SH-SY5Y (cell line): ENCODE measurements at regions not wholly inside any gene's neighbourhood (a gene's known extent, or its start where the extent isn't known, plus 50 kb on each side); places are given as distances from the start of the nearest gene placed in this dataset.

Experiments used
- GATA2 ChIP-seq: IDR thresholded peaks from 2 replicates; pipeline ENCODE4 v1.6.1; 2011; ENCODE audit warnings: mild to moderate bottlenecking, low read depth, low read length
- GATA3 ChIP-seq: IDR thresholded peaks from 2 replicates; pipeline ENCODE4 v1.6.1; 2011; ENCODE audit warnings: low read depth, mild to moderate bottlenecking, low read length, moderate library complexity

DNA sequence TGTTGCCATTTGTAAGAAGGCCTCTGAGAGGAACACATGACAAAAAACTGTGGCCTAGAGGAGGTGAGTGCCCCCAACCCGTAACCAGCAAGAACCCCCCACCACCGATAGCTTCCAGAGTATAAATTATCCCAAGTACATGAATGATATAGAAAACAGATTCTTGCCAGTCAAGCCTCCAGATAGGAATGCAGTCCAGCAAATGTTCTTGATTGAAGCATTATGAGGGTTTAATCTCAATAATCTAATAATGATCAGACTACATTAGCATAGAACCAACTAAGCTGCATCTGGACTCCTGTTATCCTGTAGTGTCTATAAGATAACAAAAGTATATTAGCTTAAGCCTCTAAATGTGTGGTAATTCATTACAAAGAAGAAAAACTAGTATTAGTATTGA lies 908.9 kb upstream of the ATXN8OS start:
- TF ChIP-seq GATA2 (peak; percentile 68; the same call in 1 of the 2 replicates), GATA3 (peak; percentile 86)

DNA sequence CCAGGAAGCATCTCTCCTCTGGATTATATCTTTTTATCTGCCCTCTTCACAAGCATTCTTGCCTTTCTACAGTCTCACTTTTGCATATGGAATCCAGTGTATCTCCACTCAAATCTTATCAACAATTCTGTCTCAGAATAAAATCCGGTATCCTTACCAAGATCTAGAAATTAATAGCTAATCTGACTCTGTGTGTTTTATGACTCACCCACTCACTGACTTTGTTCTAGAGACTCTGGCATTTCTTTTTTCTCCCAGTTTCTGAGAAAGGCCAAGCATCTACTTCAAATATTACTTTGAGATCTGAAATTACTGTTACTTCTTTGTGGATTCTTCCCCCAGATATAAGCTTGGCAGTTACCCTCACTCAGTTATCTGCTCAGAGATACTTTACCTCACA lies 913.5 kb upstream of the ATXN8OS start:
- no peak for TF ChIP-seq GATA2
- no peak for TF ChIP-seq GATA3

DNA sequence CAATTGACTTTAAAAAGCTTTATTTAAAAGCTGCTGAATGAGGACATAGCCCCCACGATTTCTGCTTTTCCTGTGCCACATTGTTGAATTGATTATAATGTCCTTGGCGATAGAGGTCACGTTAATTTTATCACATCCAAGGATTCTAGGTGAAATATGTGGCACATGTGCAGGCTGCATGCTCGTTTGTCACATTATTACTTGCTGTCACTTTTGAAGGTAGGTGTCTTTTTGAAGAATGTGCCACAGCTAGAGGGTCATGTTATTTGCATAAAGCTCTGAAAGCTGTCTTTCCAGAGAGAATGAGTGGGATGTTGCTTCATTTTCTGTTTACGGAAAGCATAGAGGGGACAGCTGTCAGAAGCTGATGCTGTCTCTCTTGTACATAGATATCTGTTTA lies 927.6 kb upstream of the ATXN8OS start:
- TF ChIP-seq GATA3 (no peak), GATA2 (no peak)

DNA sequence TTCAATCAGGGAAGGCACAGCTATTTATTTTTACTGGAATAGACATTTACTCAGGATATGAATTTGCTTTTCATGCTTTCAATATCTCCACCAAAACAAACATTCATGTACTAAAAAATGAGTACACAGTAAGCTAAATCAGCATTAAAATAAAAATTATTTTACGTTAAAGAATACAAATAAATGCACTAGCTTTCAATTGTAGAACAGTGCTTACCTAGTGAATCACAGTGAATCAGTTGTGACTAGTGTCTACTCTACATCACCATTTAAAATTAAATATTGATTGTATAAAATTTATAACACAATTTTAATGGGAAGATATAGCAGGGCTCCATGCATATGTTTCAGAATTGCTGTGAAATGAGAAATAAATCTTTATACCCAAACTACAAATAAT lies 929.6 kb upstream of the ATXN8OS start:
- no peak for TF ChIP-seq GATA3
- TF ChIP-seq GATA2 = no peak

DNA sequence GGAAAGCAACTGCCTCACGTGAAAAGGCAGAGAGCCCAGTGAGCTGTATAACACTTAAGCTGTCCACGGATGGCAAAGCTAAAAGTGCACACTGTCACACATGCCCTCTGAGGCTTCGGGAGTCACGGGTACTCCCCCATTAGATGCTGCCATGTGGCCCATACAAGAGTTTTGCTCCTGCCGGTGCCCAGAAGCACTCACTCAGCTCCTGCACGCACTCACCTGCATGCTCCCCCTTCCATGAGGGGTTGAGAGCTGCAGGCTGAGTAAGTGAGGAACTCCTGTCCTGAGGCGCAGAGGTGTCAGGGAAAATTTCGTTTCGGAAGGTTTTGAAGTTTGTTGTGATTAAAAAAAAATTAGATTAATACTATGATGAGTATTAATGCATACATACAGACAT lies 939.2 kb upstream of the ATXN8OS start:
- TF ChIP-seq GATA3 = no peak
- no peak for TF ChIP-seq GATA2

DNA sequence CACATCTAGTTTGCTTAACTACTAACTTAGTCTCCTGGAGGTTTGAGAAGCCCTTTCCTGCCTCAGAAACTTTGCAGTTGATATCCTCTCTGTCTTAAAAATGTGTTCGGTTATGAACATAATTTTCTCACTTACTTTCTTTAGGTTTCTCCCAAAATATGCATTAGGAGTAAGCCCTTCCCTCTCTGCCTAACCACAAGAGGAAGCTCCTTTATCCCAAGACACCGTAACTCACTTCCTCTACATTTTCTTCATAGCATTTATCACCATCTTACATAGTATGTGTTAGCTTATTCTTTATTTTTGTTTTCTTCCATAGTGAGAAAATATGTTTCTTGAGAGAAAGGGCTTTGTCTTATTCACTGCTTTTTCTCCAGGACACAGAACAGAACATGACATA lies 952.5 kb upstream of the ATXN8OS start:
- TF ChIP-seq GATA2 (no peak), GATA3 (no peak)

DNA sequence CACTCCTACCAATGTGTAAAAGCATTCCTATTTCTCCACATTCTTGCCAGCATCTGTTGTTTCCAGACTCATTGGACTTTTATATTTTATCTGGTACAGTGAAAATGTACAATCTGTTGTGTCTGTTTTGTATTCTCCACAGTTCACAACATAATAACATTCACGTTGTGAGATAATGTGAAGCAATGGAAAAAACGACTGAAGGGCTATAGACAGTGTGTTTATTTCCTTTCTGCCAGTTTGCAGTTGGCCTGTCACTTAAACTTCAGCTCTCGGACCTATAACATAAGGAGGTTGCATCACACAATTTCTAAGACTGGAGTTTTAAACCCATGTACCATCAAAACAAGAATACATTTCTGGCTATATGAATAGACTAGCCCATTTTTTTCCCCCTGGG lies 965.5 kb upstream of the ATXN8OS start:
- TF ChIP-seq GATA2 (no peak), GATA3 (no peak)

DNA sequence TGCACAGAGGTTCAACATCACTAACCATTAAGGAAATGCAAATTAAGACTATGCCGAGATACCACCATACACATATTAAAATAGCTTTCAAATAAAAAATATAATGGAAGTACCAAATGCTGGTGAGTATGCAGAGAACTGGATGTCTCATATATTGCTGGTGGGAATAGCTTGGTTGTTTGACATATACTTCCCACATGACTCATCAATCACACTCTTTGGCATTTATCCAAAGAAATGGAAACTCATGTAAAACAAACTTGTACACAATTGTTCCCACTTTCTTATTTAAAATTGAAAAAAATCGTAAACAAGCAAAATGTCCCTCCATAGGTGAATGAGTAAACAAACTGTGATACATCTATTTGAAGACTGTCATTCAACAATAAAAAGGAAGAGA lies 982.6 kb upstream of the ATXN8OS start:
- TF ChIP-seq GATA2 (no peak), GATA3 (no peak)

DNA sequence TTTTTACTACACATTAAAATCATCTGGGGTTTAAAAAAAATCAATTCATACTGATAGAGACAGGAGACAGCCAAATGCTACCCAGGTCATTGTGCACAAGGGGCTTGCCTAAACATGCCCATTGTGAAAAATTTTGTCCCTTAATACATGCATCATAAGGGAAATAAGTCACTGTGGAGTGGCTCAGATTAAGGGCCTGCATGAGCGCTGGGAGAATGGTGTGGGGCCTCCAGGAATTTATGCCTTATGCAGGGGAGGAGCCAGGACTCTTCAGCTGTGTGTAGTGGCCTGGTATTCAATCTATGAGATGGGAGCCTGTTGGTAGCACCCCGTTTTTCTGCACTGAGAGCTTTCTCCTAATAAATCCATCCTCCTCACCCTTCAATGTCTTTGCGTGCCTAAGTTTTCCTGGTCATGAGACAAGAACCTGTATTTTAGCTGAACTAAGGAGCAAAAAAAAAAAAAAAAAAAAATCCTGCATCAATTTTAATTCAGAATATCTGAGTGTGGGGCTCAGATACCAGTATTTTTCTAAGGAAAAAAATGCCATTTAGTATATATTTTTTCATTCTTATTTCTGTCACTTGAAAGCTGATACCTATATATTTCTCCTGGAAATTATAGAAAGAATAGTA lies 997.6 kb upstream of the ATXN8OS start:
- no peak for TF ChIP-seq GATA2
- TF ChIP-seq GATA3 = no peak

DNA sequence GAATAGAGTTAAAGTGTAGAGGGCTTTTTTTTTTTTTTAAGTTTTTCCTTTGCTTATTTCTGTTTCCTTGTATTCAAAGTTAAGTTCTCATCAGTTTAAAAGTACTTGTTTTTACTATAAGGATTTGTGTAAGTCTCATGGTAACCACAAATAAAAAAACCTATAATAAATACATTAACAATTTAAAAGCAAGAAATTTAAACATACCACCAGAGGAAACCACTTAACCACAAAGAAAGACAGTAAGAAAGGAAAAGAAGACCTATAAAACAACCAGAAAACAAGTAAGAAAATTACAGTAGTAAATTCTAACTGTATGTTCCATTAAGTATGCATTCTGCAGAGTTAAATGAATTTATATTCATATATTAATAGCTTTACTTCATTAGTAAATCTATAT lies 999.1 kb upstream of the ATXN8OS start:
- no peak for TF ChIP-seq GATA2
- TF ChIP-seq GATA3 = no peak

DNA sequence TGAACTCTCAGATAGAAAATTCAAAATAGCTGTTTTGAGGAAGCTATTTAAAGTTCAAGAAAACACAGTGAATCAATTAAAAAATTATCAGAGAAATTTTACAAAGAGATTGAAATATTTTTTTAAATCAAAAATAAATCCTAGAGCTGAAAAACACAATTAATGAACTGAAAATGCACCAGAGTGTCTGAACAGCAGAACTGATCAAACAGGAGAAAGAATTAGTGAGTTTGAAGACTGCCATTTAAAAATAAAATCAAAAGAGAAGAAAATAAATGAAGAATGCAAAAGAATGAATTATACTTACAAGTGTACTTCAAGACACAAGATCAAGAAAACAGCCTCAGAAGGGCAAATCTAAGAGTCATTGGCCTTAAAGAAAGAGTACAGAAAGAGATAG lies 1000.2 kb upstream of the ATXN8OS start:
- TF ChIP-seq GATA3 (no peak), GATA2 (no peak)

DNA sequence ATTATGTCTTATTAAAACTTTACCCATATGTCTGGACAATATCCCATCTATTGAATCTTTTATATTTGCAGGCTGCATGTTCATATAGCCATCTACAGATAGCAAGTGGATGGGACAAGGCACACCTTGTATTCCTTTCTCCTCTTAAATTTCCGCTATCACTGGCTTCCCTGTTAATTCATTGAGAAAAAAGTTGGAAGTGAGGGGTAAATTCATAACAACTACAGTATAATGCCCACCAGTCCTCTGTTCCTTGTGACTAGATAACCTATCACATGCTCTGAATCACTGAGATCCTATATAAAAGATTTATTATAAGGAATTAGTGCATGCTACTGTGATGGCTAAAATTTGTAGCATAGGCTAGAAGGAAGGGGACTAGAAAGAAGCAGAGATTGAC lies 1005.8 kb upstream of the ATXN8OS start:
- TF ChIP-seq GATA2 = no peak
- TF ChIP-seq GATA3 = no peak

DNA sequence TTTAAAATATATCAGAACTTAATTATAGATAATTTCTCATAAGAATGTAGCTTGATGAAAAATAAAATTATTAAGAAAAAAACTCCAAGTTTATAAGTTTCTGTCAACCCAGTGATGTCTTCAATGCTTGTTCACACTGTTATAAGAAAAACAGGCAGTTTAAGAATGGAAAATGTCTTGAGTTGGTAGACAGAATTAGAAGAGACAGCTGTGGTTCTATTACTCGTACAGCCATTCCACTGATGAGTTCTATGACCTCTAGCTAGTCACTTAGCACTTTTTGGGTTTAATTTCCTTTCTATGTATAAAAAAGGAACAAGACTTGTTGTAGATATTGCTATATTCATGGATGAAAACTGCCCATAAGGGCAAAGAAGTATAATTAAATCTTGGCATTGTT lies 1013.1 kb upstream of the ATXN8OS start:
- TF ChIP-seq GATA3 (no peak), GATA2 (no peak)

DNA sequence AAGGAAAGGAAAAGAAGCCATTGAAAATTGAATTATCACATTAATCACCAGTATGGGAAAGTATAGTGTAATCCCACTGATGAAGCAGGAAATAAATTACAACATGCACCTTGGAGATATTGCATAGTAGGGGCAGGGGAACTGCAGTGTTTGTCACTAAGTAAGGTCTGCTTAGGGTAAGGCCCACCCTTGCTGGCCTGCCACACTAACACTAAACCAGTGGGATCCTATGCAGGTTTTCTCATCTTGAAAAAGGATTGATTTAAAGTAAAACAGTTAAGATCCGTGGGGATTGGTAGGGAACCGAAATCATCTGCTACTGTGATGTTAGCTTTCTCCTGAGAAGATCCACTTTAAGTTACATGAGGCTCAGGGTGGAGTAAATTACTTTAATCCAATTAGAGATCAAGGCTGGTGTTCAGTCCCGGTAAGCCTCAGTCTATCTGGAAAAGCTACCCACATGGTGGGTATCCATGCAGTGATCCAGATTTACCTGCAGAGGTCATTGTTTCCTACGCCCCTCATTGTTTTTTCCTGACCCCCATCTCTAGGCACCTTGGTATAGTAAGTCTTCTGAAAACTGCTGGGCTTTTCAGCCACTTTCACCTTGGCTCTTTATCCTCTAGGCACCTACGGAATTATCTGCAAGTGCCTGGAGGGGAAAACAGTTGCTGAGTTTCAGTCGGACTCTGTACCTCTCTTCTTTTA lies 1014.9 kb upstream of the ATXN8OS start:
- TF ChIP-seq GATA2 (no peak), GATA3 (no peak)

DNA sequence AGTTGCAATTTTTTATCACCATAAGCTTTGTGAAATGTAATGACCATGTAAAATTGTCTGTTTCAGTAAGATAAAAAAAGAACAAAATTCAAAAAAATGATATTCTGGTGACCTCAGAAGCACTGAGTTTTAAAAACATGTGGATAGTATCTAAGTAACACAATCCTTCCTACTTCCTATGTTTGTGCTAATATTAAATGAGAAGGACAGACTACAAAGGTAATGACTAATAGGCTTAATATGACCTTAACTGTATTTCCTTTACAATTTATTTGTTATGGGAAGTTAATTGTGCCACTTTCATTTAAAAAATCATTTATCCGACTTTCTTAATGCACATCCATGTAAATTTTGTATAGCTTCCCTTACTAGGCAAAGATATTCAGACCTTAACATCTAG lies 1030.4 kb upstream of the ATXN8OS start:
- TF ChIP-seq GATA3 (no peak), GATA2 (no peak)

DNA sequence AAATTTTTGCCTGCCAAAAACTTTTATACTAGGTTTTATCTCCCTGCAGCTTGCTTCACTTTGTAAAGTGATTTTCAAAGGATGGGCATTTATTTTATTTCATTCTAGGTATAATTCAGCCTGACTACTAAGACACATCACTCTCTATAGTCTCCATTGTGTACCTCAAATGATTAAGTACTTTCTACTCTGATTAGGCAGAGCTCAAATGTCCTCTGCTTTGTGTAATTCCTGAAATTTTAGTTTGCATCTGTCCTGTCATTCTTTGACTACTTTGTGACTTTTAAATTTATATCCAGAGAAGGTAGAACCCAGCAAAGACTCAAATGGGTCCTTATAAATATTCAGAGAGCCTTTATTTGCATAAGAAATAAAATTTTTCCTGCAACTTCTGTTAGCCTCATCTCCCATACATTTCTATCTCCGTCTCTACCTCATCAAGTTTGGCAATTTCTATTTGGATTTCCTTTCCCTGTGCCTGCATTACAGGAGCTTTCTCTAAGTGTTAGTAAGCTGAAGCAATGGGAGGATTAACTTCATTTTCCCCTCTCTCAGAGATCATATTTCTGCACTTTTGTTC lies 1038.0 kb upstream of the ATXN8OS start:
- TF ChIP-seq GATA3 = no peak
